Bronchial epithelial cell (primary cell): ENCODE measurements at regions not wholly inside any gene's neighbourhood (a gene's known extent, or its start where the extent isn't known, plus 50 kb on each side); places are given as distances from the start of the nearest gene placed in this dataset.
A peak's percentile ranks its signal among the peaks of the same experiment; 100 is the strongest.

Experiments used
- DNase-seq: peaks from one replicate; pipeline ENCODE4 v3.0.0-alpha.2; 2010; ENCODE audit warnings: low read depth
- FAIRE-seq: peaks from 2 replicates; lab custom pipeline; 2011; peaks lifted over from hg19 to GRCh38; lab: Jason Lieb, UNC
- H3K27me3 ChIP-seq: 2 replicates; pipeline ENCODE4 v1.5.1; 2011; ENCODE audit warnings: low read length; ENCODE audit not compliant: control insufficient read depth, insufficient read depth
- H3K36me3 ChIP-seq: 2 replicates; pipeline ENCODE4 v1.5.1; 2011; ENCODE audit warnings: low read length; ENCODE audit not compliant: control insufficient read depth, insufficient read depth
- H3K4me3 ChIP-seq: 2 replicates; pipeline ENCODE4 v1.5.1; 2011; ENCODE audit warnings: mild to moderate bottlenecking, low read depth, low read length, control low read depth
- TF ChIP-seq, protein P1 (sequence below): IDR thresholded peaks from 2 replicates; pipeline ENCODE4 v1.5.1; 2011; ENCODE audit warnings: mild to moderate bottlenecking, moderate library complexity, low read length, control low read depth, inconsistent platforms; ENCODE audit not compliant: insufficient read depth, severe bottlenecking

DNA sequence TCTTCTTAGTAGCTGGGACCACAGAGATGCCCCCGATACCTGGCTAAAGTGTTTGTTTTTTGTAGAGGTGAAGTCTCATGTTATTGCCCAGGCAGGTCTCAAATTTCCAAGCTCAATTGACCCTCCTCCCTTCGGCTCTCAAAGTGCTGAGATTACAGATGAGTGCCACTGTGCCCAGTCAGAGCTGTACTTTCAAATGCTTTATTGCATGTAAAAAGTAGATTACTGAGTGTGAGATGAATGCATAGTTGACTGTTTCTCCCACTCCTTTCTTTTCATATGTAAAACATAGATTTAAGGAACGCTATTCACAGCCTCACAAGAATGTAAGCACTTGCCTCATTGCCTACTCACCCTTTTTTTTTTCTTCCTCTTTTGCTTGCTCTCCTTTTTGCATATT lies 984.4 kb upstream of the PABPC4L start:
- no peak for DNase-seq
- no peaks in the 10 kb centered on the region for H3K27me3 ChIP-seq
- H3K36me3 ChIP-seq = no peaks in the 10 kb centered on the region
- FAIRE-seq = no peak
- TF ChIP-seq, protein P1, sequence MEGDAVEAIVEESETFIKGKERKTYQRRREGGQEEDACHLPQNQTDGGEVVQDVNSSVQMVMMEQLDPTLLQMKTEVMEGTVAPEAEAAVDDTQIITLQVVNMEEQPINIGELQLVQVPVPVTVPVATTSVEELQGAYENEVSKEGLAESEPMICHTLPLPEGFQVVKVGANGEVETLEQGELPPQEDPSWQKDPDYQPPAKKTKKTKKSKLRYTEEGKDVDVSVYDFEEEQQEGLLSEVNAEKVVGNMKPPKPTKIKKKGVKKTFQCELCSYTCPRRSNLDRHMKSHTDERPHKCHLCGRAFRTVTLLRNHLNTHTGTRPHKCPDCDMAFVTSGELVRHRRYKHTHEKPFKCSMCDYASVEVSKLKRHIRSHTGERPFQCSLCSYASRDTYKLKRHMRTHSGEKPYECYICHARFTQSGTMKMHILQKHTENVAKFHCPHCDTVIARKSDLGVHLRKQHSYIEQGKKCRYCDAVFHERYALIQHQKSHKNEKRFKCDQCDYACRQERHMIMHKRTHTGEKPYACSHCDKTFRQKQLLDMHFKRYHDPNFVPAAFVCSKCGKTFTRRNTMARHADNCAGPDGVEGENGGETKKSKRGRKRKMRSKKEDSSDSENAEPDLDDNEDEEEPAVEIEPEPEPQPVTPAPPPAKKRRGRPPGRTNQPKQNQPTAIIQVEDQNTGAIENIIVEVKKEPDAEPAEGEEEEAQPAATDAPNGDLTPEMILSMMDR = no peak
- H3K4me3 ChIP-seq = no peak overlapping the region

DNA sequence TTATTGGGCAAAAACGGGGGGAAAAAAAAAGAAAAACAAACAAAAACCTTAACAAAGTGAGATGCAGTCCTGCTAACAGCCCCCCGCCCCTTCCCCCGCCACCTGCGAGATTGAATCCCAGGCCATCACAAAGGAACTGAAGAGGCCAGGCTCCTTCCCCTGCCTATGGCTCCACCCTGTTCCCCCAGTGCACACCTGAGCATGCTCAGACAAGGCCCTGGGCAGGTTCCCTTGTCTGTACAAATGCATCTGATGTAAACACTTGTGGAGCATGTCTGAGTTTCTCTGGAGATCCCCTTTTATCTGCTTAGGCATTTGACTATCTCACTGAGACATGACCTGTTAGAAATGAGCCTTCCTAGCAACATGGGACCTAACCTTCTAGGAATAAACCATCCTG lies 983.7 kb upstream of the PABPC4L start:
- peak; percentile 0 for DNase-seq
- no peaks in the 10 kb centered on the region for H3K36me3 ChIP-seq
- FAIRE-seq = no peak
- no peaks in the 10 kb centered on the region for H3K27me3 ChIP-seq
- TF ChIP-seq, protein P1 = no peak
- no peak overlapping the region for H3K4me3 ChIP-seq

DNA sequence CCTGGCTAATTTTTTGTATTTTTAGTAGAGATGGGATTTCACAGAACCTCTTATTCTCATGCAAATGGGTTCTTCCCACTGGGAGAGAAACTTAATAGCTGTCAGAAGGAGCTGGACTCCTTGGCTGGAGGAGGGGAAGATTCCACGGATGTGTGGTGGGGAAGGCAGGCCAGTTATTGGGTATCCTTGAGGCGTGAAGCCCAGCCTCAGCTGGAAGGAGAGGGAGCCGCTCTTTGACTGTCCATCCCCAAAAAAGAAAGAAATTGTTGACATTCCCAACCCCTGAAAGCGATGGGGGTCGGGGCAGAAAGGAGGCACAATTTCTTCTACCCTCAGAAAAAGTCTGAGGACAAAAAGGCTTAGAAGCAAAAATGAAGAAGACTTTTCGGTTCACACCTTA lies 983.1 kb upstream of the PABPC4L start:
- H3K27me3 ChIP-seq = no peaks in the 10 kb centered on the region
- no peak overlapping the region for H3K4me3 ChIP-seq
- TF ChIP-seq, protein P1 = no peak
- no peaks in the 10 kb centered on the region for H3K36me3 ChIP-seq
- DNase-seq = no peak
- no peak for FAIRE-seq

DNA sequence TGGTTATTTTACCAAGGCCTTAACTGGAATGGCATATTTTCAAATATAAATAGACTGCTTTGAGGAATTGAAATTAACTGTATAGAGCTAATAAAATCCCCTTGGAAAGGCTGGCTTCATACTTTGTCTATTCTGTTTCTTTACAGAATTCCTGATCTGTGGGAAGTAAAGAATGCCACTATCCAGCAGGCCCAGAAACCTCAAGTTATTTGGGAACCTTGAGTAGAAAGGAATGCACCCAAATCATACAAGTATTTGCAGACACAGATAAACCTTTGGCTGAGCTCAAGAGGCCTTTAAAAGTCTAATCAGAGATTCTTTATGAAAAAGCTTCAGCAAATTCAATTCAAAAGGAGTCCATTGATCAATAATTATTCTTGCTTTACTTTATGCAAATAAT lies 975.7 kb upstream of the PABPC4L start:
- FAIRE-seq (no peak), DNase-seq (no peak)
- TF ChIP-seq, protein P1 = no peak
- no peak overlapping the region for H3K4me3 ChIP-seq
- H3K36me3 ChIP-seq = no peaks in the 10 kb centered on the region
- H3K27me3 ChIP-seq = no peaks in the 10 kb centered on the region

DNA sequence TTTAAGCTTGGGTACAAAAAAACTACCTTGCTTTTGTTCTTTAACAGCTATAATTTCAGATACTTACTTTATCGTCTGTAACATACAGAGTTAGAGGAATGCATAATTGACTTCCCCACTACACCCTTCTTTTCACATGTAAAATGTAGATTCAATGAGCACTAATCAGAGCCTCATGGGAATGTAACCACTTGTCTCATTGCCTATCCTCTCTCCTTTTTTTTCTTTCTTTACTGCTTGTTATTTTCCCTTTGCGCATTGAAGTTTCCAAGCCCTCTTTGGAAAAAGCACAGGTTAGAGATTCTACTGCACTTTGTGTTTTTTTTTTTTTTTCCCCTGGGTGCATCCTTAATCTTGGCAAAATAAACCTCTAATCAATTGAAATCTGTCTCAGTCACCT lies 965.1 kb upstream of the PABPC4L start:
- H3K4me3 ChIP-seq = no peak overlapping the region
- FAIRE-seq = no peak
- no peaks in the 10 kb centered on the region for H3K36me3 ChIP-seq
- TF ChIP-seq, protein P1 = no peak
- no peak for DNase-seq
- no peaks in the 10 kb centered on the region for H3K27me3 ChIP-seq

DNA sequence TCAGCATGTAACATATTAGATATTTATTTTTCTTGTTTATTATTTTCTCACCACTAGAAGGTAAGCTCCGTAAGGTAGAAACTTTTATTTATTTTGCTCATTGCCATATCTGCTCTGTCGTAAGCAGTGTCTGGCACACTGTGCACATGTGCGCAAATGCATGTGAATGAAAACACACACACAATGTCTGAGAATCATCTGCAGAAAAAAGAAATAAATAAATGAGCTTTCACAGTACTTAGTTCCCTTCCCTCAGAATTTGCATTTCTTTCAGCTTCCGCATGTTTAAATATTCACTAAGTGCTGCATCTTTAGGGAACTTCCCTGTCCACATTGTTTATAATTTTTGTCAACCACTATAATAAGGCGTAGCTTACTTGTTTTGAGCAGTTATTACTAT lies 963.0 kb upstream of the PABPC4L start:
- FAIRE-seq (no peak), DNase-seq (no peak)
- Histone ChIP-seq H3K4me3 (no peak overlapping the region), H3K27me3 (no peaks in the 10 kb centered on the region), H3K36me3 (no peaks in the 10 kb centered on the region)
- TF ChIP-seq, protein P1 = no peak
